Activated CD4-positive, CD25-positive, alpha-beta regulatory T cell treated with anti-CD3 and anti-CD28 coated beads, Interleukin-2, amount 50 U/mL, for 72 hours (primary cell): ENCODE measurements at regions not wholly inside any gene's neighbourhood (a gene's known extent, or its start where the extent isn't known, plus 50 kb on each side); places are given as distances from the start of the nearest gene placed in this dataset.

Experiments
- DNase-seq: peaks from one replicate; pipeline ENCODE4 v3.0.0; 2021

DNA sequence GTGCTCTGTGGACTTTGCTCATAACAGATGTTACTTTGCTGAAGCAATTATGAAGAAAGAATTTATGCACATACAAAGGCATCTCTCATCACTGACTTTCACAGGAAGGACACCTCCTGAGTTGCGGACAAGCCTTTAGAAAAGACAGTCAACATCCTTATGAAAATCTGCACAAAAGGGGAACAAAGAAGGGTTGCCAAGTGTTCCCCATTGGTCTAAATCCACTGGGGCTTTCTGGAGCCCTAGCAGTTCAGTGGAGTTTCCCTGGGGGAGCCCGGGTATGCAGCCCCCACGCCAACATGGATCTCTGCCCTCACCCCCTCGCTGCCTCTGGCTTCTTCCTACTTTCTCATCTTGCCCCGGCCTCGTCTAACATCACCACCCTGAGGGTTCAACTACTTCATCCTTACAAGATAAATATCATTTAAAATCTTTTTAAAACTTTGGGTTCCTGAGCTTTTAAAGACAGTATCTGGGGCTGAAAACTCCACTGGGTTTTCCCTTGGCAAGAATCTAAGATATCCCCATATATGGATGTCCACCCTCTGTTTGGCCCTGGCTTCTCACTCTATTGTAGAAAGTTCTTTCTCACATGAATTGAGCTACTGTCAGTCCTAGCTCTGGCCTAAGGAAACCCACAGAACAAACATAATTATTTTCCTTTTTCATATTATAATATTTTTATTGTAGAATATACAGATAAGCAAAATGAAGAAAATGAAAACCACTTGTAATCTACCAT lies 207.9 kb upstream of the RGMA start:
- no peak for DNase-seq

DNA sequence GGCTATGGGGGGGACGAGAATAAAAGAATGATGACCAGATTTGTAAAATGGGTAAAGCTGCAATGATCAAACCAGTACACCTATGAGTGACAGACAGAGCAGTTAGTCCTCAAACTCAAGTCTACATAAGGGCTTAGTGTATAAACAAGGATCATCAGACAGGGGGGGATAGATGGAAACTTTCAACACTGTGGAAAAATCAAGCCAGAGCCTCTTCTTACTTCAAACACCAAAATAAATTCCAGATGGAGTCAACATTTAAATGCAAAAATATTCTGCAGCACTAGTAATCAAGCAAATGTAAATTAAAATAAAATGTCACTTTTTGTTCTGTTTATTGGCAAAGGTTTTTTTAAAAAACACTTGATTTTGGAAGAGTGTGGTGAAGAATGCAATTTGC lies 205.9 kb upstream of the RGMA start:
- no peak for DNase-seq

DNA sequence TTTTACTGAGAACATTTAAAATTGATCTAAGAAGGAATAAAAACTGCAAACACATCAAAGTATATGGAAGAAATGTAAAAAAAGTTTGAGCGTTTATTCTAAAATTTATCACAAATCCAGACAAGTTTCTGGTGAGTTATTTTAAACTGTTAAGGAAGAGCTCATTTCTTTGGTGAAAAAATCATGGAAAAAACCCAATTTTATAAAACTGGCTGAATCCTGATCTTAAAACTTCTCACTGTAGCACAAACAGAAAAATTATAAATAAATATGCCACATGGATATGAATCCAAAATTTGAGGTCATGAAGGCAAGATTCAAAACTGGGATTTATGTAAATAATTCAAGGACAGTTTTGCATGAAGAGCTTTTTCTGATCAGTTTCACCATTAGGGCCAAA lies 205.1 kb upstream of the RGMA start:
- DNase-seq: no peak

DNA sequence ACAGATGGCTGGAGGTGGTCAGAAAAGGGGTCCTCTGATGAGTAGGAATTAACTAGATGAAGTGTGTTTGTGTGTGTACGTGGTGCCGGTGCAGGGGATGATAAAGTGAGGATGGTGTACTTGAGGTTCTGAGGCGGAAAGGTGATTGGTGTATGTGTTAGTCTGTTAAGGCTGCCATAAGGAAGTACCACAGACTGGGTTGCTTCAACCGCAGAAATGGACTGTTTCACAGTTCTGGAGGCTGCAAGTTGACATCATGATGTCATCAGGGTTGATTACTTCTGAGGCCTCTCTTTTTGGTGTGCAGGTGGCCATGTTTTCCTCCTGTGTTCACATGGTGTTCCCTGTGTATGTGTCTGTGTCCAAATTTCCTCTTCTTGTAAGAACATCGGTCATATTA lies 202.4 kb upstream of the RGMA start:
- no peak for DNase-seq

DNA sequence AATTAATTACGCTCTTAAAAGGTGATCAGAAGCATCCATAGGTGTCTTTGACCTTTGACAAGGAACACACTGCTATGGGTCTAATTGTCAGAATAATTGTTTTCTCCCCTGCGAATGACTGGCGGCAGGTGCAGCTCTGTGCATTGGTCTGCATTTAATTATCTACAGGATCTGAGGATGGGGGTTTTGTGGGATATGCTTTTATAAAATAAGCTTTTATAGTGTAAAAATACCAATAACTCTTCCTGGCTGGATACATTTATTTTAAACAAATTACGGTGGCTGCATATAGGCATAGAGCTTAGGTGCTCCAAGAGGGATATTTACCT lies 201.6 kb upstream of the RGMA start:
- DNase-seq: no peak

DNA sequence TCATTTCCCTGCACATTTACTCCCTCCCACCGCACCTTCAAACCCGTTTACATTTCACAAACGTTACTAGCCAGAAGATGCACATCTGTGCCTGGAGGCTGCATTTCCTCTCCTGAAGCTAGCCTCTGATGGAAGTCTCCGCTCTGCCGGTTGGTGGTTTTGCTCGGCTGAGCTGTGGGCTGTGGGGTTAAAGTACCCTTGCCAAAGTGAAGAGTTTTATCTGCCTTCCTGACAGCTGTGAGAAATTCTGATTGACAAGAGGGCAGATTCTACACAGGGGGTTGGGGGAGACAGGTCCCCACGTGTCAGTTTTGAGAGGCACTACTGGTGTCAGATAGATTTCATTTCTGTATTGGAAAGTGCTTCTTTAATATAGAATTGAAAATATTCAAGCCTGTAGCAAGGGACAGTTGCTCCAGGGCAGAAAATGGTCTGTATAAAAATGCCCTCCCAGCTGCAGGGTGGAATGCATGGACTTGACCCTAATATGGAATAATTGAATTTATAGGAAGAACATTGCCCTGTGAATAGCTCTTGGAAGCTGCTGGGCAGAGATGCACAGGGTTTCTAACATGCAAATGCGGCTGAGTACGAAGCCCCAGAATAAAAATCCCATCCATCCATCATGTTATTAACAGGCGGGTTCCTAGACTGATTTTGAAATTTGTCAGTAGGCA lies 201.1 kb upstream of the RGMA start:
- no peak for DNase-seq

DNA sequence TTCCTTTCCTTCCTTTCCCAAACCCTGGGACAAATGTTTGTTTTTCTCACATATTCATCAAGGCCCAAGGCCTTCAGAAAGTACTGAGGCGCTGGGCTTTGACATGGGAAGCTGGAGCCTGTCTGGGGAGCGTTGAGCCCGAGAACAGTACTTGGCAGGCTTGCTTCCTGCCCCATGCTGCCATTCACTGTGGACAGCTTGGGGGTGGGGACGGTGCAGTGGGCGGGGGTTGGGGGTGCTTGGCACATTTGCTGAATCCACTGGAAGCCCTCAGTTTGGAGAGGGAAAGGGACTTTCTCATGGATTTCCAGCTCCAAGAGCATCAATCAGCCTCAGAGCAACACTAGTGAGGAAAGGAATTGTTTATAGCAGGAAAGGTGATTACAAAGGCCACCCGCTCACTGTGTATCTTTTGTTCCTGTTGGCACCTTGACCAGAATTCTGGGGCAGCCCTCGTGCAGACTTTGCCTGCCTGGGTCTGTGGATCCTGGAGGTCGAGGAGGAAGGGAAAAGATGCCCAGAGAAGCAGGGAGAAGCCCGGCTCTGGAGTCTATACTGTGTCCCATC lies 199.8 kb upstream of the RGMA start:
- no peak for DNase-seq

DNA sequence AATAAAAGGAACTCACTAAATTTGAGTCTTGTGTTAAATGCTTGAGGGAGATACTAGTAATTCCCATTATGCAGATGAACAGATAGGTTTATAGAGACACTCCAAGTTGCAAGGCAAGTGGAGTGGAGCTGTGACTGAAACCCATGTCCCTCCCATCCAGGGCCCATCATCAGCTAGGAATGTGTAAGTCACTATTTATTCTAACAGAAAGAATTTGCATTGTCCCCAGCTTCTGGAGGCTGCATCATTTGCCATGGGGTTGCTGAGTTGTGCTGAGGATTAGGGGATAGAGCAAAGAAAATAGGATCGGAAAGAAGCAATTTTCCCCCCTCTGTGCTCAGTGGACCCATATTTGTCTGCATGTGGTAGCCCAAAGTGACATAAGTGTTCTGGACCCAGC lies 197.4 kb upstream of the RGMA start:
- DNase-seq: no peak

DNA sequence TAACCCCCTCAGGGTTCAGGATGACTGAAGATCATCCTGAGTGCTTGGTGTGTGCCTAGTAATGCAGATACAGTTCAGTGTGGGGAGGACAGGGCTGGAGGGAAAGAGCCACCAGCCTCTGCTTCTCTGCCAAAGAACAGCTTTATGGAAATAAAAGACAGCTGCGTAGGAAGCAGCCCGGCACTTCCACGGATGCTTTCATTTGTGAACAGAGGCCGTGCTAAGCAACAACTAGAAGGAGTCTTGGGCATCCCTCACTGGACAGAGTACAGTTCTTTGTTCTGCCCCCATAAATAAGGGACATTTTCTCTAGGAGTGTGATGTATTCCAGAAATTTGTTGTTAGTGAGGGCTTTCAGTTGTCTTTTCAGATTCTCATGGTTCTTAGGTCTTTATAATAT lies 194.8 kb upstream of the RGMA start:
- DNase-seq: no peak

DNA sequence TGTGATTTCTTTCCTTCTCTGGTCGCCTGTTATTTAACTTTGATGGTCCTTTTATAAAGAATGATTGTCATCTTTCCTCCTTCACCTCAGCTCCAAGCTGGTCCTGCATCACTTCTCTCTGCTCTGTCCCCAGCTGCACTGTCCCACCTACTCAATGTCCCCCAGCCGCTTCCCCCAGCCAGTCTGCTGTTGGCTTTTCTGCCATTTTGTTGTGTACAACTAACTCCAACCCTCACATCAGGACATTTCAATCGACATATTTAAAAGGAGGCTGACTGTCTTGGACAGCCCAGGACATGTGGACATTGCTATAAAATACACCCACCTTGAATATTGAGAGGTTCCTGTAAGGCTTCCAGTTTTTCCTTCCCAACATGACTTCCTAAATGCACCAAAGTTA lies 193.8 kb upstream of the RGMA start:
- no peak for DNase-seq

DNA sequence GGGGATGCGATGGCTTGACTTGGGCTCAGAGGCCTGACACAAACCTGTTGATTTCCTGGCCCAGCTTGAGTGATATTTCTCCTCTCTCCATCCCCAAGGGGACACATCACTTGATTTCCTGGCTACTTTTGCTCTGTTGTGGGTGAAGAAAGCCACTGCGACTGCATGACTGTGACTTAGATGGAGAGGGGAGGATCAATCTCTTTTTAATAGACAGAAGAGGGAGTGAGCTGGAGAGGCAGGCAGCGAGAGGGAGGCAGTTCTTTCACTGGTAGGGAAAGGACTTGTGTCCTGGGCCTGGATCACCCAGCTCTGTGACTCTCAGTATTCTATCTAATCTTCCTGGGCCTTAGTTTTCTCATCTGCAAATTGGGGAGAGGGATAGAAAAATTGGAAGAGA lies 189.8 kb upstream of the RGMA start:
- DNase-seq: no peak

DNA sequence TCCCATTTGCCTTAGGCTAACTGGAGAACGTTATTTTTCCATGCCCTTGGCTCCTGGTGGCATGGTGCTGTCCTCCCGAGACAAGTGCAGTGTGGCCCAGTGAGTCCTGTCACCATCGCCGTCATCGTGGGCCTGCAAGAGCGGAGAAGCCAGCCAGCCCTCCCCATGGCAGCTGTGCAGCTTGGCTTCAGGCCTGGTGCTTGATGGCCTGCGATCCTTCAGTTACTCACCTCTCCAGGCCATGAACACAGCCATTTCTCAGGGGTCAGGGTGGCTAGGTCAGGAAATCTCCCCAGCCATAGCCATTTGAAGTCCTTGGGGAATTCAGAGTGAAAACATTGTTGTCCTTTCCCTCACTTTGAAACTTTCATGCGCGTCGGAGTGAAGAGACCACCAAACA lies 189.0 kb upstream of the RGMA start:
- DNase-seq: no peak

DNA sequence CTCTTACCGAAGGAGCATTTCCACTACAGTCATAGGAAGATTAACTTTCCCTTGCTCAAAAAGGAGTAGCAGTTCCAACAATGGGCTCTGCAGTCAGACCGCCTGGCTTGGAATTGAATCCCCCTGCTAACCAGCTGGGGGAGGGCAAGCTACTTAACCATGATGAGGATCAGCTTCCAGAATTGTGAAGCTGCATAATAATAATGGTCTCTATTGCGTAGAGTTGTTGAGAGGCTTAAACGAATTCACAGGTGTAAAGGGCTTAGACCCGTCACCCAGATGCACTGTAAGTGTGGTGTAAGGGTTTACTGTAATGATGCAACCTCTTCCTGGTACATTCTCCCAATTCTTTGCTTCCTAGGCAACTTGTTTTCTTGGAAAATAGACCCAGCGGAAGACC lies 185.2 kb upstream of the RGMA start:
- no peak for DNase-seq

DNA sequence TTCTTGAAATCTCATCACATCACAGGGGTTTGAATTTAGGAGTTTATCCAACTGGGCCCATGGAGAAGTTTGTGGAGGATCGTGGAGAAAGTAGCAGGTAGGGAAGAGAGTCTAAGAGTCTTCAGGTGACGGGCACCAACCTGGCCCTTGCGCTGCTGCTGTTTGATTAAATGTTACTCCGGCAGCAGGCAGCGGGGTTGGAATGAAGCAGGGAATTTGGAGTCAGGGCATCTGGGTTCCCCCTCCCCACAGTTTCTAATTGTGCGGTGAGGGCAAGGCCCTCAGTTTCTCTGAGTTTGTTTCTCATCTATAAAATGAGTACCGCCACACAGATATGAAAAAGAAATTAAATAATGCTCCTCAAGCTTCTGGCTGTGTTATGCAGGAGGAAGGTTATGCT lies 182.9 kb upstream of the RGMA start:
- DNase-seq: no peak

DNA sequence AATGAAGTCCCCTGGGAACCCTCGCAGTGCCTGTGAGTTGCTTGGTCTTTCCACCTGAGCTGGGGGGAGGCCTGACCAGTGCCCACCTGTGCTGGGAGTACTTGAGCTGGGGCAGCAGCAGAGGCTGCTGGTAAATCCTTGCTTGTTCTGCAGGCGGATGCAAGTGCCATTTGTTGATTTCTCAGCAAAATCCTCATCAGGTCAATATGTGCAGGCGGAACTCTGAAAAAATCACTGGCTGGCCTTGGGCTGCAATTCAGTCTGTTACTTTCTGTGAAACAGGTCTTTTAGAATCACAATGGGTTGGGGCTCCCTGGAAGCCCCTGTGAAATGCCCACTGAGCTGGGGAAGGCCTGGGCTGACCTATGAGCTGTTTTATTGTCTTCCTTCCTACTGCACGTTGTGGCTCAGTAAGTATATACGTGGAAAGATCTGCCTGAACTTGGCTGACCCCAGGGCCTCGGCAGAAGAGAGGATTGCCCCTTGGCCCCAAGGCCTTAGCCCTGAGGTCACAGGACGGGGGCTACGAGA lies 182.0 kb upstream of the RGMA start:
- no peak for DNase-seq

DNA sequence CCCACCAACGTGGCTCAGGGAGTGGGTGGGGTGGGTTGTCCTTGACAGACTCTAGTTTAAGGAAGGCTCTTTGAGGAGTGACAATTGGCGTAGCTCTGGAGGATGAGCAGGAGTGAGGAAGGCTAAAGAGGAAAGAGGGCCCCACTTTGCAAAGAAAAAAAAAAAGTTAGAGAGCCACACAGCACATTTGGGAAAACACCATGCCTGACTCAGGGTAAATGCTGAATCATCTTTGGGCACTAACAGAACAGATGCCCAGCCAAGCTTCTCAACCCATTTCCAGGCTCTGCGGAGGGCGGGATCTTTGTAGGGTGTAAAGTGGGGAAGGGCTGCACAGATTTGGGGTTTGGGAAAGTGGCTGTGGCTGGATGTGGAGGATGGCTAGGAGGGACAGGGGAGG lies 179.1 kb upstream of the RGMA start:
- no peak for DNase-seq

DNA sequence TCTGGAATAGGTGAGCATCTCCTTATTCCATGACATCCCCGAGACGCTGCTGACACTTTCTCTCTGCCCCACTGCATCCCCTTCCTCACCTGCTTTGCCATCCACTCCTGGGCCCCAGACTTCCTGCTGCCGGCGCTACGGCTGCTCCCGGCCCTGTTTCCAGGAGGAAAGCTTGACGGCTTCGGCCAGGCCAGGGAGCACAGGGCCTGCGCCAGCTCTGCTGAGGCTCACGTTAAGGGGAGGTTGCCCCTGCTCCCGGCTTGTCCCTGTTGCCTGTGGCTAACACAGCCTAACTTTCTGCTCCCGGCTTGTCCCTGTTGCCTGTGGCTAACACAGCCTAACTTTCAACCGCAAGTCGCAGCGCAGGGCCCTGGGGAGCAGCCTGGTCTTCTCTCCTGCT lies 177.3 kb upstream of the RGMA start:
- no peak for DNase-seq

DNA sequence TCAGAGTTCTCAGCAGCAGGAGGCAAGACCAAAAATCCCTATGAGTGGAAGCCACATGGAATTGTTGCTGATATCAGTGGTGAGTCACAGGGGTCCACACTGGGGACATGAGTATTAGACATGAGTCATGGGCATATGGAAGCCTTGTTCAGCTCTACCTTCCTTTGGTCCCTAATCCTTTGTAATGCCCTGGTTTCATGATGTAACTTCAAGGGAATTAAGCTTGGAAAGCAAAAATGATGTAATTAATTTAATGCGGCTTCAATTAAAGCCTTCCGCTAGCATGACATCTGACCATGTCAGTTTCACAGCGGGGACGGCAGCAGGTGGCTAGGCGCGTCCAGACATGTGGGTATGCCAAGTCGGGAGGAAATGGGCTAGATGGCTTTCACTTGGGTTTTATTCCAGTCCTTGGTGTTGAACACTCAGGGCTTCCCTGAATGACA lies 176.1 kb upstream of the RGMA start:
- no peak for DNase-seq

DNA sequence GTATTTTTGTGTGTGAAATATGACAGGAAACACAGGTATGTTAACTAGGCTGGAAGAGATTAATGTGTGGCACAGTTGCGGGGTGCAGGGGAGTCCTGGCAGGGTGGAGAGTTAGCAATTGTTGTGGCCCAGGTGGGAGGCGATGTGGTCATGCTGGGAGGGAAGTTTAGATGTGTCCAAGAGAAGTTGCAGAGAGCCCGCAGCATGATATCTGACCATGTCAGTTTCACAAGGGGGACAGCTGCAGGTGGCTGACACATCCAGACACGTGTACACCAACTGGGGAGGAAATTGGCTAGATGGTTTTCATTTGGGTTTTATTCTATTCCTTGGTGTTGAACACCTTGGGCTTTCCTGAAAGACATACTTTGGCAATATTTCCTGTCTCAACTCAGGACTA lies 172.8 kb upstream of the RGMA start:
- no peak for DNase-seq

DNA sequence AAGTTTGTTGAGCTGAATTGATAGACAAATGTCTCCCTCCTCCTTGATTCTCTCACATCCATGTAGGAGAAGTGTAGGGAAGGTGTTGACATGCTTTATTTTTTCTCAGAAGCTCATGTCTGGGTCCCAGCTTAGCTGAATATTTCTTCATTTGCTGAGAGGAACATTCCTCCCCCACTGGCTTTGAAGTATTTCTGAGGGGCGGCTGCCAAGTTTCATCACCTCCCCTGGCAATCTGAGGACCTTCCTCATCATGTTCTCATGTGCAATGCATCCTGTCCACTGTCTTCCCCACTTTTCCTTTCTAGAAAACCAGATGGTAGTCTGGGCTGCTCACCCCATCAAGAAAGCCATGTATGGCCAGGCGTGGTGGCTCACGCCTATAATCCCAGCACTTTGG lies 168.9 kb upstream of the RGMA start:
- DNase-seq: no peak

DNA sequence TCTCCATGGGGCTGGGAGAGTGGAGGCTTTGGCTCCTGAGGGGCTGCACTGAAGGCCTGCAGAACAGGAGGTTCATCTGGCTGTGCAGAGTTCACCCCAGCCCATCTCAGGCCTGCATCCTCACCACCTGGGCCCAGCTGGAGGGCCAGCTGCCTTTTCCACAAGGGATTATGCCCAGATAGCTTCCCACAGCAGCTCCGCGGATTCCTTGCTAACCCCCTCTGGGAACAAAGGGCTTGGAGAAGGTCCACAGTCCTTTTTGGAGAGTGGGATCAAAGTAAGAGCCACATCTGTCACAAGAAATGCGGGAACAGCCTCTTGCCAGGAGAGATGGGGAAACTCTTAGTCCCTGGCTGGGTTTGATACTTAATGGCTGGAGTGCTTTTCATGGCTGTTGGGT lies 164.7 kb upstream of the RGMA start:
- no peak for DNase-seq

DNA sequence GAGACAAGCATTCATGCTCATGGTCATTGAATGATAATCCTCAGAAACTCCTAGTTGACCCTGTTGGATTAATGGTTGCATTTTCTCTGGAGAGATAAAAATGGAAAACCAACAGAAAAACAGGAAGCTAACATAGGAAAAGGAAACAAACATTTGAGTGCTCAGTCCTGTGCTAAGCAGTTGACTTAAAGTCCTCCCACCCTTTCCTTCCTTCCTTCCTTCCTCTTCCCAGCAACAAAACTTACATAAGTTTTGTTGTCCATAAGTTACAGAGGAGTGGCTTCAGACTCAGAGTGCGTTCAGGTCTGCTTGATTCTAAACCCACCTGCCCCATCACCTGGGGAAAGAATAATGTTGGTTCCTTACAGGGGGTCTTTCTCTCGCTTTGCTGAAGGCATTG lies 163.8 kb upstream of the RGMA start:
- DNase-seq: no peak

DNA sequence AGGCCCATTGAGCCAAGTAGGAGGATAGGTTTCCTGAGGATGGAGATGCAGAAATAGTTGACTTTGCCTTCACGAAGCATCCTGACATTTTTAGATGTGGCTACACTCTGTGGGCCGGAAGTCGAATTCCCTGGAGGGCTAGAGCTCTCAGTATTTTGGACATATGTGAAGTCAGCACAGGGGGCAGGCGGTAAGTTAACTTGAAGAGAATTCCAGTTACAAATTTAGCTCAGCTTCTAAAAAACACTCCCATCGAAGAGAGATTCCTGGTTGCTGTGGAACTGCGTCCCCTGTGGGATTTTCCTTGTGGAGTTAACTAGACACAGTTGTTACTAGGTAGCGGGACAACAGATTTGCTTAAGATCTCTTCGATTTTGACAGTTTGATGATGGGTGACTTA lies 161.9 kb upstream of the RGMA start:
- DNase-seq: no peak

DNA sequence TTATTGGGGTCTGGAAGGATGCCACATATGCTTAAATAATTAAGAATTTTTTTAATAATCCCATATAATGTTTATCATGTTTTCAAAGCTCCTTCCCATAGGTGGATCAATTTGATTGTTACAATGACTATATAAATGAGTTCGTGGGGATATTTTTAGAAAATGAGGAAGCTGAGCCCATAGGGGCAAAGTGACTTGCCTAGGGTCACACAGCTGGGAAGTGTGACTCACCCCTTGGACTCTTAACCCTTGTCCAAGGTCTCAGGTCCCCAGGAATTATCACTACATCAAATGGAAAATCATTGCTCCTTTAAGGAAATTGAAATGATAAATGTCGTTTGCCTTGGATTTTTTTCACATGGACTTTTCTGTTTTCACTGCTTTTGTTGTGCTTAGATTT lies 161.2 kb upstream of the RGMA start:
- DNase-seq: no peak

DNA sequence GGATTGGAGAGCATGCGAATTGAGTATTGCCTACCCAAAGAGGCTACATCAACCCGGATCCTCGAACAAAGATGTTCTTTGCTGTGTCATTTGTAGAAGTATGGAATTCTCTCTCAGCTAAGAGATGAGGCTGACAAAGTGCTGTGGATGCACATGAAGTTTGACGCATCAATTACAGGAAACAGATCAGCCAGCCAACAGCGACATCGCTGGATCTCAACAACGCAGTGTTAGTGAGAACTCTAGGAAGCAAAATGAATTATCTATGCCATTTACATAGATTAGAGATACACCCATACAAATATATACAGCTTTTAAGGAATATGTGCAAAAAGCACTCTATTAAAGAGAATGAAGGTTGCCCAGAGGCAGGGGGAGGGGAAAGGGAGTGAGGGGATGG lies 160.6 kb upstream of the RGMA start:
- no peak for DNase-seq
